SK-N-SH (cell line): ENCODE measurements at regions not wholly inside any gene's neighbourhood (a gene's known extent, or its start where the extent isn't known, plus 50 kb on each side); places are given as distances from the start of the nearest gene placed in this dataset.

ENCODE experiments used
- CTCF ChIA-PET: fragments of 300-600, 350-600 bp; formaldehyde crosslinking; extraction: SDS; loops from one replicate; lab custom pipeline; 2021; lab: Yijun Ruan, JAX
- POLR2A ChIA-PET: fragments of 350-600 bp; sonication (Branson Sonifier 250); formaldehyde crosslinking; extraction: SDS; loops from one replicate; lab custom pipeline; 2020; ENCODE audit warnings: antibody characterized with exemption, inconsistent platforms; lab: Yijun Ruan, JAX
- DNase-seq: peaks from one replicate; pipeline ENCODE4 v3.0.0; 2012
- H2AFZ ChIP-seq: fragments of 200-600 bp; sonication (generic); 2 replicates; pipeline ENCODE4 v1.8.1; 2016; ENCODE audit warnings: antibody characterized with exemption, mild to moderate bottlenecking, low read depth
- H3F3A ChIP-seq: fragments of 200-600 bp; sonication (generic); replicated peaks from 2 replicates; pipeline ENCODE3; 2016; ENCODE audit warnings: antibody characterized with exemption, mild to moderate bottlenecking; ENCODE audit not compliant: insufficient read depth
- H3K27ac ChIP-seq, 2 experiments: fragments of 200-500 bp in 1 of 2; fragments of 200-600 bp in 1 of 2; sonication (Bioruptor generic) in 1 of 2; sonication (generic), shearing (Covaris generic) in 1 of 2; 2 replicates each; pipeline versions ENCODE4 v1.5.1 to v1.6.1; 2014 to 2016; ENCODE audit warnings: low read depth in 2 of 2, inconsistent platforms in 1 of 2, low read length in 1 of 2, mild to moderate bottlenecking in 1 of 2, mixed read lengths in 1 of 2
- H3K27me3 ChIP-seq: fragments of 200-600 bp; sonication (generic), shearing (Covaris generic); 2 replicates; pipeline ENCODE4 v1.6.1; 2016; ENCODE audit warnings: mixed run types; ENCODE audit not compliant: insufficient read depth
- H3K36me3 ChIP-seq, 2 experiments: fragments of 200-500 bp in 1 of 2; fragments of 200-600 bp in 1 of 2; sonication (Bioruptor generic) in 1 of 2; sonication (generic) in 1 of 2; replicated peaks in 1 of 2; 2 replicates each; pipeline versions ENCODE3 to v1.5.1; 2014 to 2016; ENCODE audit warnings: low read length in 1 of 2, mild to moderate bottlenecking in 1 of 2; ENCODE audit not compliant: insufficient read depth in 2 of 2, control insufficient read depth in 1 of 2
- H3K4me1 ChIP-seq, 2 experiments: fragments of 200-500 bp in 1 of 2; fragments of 200-600 bp in 1 of 2; sonication (Bioruptor generic) in 1 of 2; sonication (generic), shearing (Covaris generic) in 1 of 2; 2 replicates each; pipeline versions ENCODE4 v1.5.1 to v1.6.1; 2014 to 2016; ENCODE audit warnings: low read depth in 1 of 2, low read length in 1 of 2, mixed run types in 1 of 2; ENCODE audit not compliant: insufficient read depth in 2 of 2, control insufficient read depth in 1 of 2
- H3K4me2 ChIP-seq: fragments of 200-600 bp; sonication (generic), shearing (Covaris generic); 2 replicates; pipeline ENCODE4 v1.6.1; 2017; ENCODE audit warnings: mixed run types
- H3K4me3 ChIP-seq, 2 experiments: fragments of 200-500 bp in 1 of 2; fragments of 200-600 bp in 1 of 2; sonication (Bioruptor generic) in 1 of 2; sonication (generic), shearing (Covaris generic) in 1 of 2; 2 replicates each; pipeline versions ENCODE4 v1.5.1 to v1.8.1; 2014 to 2016; ENCODE audit warnings: low read depth in 2 of 2, inconsistent platforms in 1 of 2, low read length in 1 of 2, mild to moderate bottlenecking in 1 of 2, mixed read lengths in 1 of 2, moderate library complexity in 1 of 2
- H3K79me2 ChIP-seq: fragments of 200-600 bp; sonication (generic); 2 replicates; pipeline ENCODE4 v1.8.1; 2017; ENCODE audit warnings: mild to moderate bottlenecking; ENCODE audit not compliant: insufficient read depth
- H3K9ac ChIP-seq: fragments of 200-600 bp; sonication (generic); 2 replicates; pipeline ENCODE4 v1.6.1; 2017; ENCODE audit warnings: mixed run types
- H3K9me2 ChIP-seq: fragments of 200-600 bp; sonication (generic); 2 replicates; pipeline ENCODE4 v1.6.1; 2017; ENCODE audit warnings: mixed run types
- H3K9me3 ChIP-seq: fragments of 200-600 bp; sonication (generic); 2 replicates; pipeline ENCODE4 v1.6.1; 2017; ENCODE audit warnings: mixed run types, mild to moderate bottlenecking, moderate library complexity
- H4K20me1 ChIP-seq: fragments of 200-600 bp; sonication (generic); 2 replicates; pipeline ENCODE4 v1.6.1; 2017; ENCODE audit warnings: mild to moderate bottlenecking, mixed run types; ENCODE audit not compliant: insufficient read depth
- EP300 ChIP-seq, 2 experiments: IDR thresholded peaks; 2 replicates each; pipeline versions ENCODE4 v1.4.0 to v1.6.1; 2012; ENCODE audit warnings: borderline replicate concordance in 1 of 2, low read depth in 1 of 2, low read length in 1 of 2
- EZH2phosphoT487 ChIP-seq: fragments of 200-600 bp; sonication (generic); IDR thresholded peaks from 2 replicates; pipeline ENCODE4 v1.6.1; 2017; ENCODE audit warnings: low read depth, mixed run types, mild to moderate bottlenecking, antibody characterized with exemption, moderate library complexity, borderline replicate concordance
- GABPA ChIP-seq: IDR thresholded peaks from 2 replicates; pipeline ENCODE4 v1.4.0; 2012; ENCODE audit warnings: low read depth, mild to moderate bottlenecking
- NFIC ChIP-seq: IDR thresholded peaks from 2 replicates; pipeline ENCODE4 v1.4.0; 2012; ENCODE audit warnings: borderline replicate concordance
- RXRA ChIP-seq: IDR thresholded peaks from 2 replicates; pipeline ENCODE4 v1.4.0; 2012; ENCODE audit warnings: low read depth, mild to moderate bottlenecking, borderline replicate concordance
- TCF12 ChIP-seq: IDR thresholded peaks from 2 replicates; pipeline ENCODE4 v1.4.0; 2012
- TEAD4 ChIP-seq: IDR thresholded peaks from 2 replicates; pipeline ENCODE4 v1.4.0; 2012; ENCODE audit warnings: mild to moderate bottlenecking, borderline replicate concordance; ENCODE audit not compliant: insufficient read depth
- WGBS: methylation state at CpG from one replicate; pipeline ENCODE4 v1.1.6; 2017; ENCODE audit warnings: low lambda C conversion rate; 5-methylcytosine and 5-hydroxymethylcytosine counted together
- TF ChIP-seq, protein P1 (sequence below): IDR thresholded peaks from 2 replicates; pipeline ENCODE4 v1.6.1; 2012; ENCODE audit warnings: mild to moderate bottlenecking, low read depth, low read length, moderate library complexity

DNA sequence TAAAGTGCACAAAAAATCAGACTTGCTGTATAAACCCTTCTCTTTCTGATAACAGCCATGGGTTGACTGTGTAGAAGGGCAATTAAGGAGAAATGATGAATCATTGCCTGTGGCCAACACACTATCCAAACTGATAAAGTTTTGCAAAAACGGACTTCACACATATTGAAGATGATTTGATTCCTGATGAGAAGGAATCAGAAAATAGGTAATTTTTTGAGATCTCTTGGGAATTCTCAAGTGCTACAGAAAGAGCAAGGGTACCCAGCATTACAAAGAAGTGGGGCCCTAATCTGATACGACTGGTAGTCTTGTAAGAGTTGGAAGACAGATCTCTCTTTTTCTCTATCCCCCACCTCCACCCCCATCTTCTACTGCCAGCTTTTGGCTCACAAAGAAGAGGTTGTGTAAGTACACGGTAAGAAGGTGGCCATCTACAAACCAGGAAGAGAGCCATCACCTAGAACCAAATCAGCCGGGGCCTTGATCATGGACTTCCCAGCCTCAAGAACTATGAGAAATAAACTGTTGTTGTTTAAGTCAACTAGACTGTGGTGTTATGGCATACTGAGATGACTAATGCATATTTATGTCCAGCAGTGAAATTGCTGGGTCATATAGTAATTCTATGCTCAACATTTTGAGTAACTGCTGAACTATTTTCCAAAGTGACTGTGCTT is 254.7 kb downstream of the EDEM1 start:
- no peaks in the 10 kb centered on the region for H4K20me1 ChIP-seq
- no peak overlapping the region for H2AFZ ChIP-seq
- H3K9ac ChIP-seq: no peak overlapping the region
- POLR2A ChIA-PET: no interaction called here
- no peak for TF ChIP-seq RXRA
- TF ChIP-seq GABPA: no peak
- no peak for TF ChIP-seq TCF12
- TF ChIP-seq, protein P1, sequence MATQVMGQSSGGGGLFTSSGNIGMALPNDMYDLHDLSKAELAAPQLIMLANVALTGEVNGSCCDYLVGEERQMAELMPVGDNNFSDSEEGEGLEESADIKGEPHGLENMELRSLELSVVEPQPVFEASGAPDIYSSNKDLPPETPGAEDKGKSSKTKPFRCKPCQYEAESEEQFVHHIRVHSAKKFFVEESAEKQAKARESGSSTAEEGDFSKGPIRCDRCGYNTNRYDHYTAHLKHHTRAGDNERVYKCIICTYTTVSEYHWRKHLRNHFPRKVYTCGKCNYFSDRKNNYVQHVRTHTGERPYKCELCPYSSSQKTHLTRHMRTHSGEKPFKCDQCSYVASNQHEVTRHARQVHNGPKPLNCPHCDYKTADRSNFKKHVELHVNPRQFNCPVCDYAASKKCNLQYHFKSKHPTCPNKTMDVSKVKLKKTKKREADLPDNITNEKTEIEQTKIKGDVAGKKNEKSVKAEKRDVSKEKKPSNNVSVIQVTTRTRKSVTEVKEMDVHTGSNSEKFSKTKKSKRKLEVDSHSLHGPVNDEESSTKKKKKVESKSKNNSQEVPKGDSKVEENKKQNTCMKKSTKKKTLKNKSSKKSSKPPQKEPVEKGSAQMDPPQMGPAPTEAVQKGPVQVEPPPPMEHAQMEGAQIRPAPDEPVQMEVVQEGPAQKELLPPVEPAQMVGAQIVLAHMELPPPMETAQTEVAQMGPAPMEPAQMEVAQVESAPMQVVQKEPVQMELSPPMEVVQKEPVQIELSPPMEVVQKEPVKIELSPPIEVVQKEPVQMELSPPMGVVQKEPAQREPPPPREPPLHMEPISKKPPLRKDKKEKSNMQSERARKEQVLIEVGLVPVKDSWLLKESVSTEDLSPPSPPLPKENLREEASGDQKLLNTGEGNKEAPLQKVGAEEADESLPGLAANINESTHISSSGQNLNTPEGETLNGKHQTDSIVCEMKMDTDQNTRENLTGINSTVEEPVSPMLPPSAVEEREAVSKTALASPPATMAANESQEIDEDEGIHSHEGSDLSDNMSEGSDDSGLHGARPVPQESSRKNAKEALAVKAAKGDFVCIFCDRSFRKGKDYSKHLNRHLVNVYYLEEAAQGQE: no peak
- TF ChIP-seq TEAD4: no peak
- no peak for TF ChIP-seq EP300 (IDR thresholded peaks at IDR 0.05; ENCODE audit: borderline replicate concordance in 1 of 2, low read depth in 1 of 2, low read length in 1 of 2)
- H3K9me2 ChIP-seq: no peaks in the 10 kb centered on the region
- no peak for DNase-seq
- no peaks in the 10 kb centered on the region for H3K36me3 ChIP-seq
- H3K4me2 ChIP-seq: no peak overlapping the region
- H3K79me2 ChIP-seq: no peaks in the 10 kb centered on the region
- H3K27me3 ChIP-seq: no peaks in the 10 kb centered on the region
- H3K4me1 ChIP-seq: no peaks in the 10 kb centered on the region
- peaks cover 5% of the 10 kb centered on the region for H3F3A ChIP-seq
- H3K4me3 ChIP-seq: no peak overlapping the region
- 5% methylated on average over 4 of the region's 4 CpGs for WGBS
- CTCF ChIA-PET: no interaction called here
- 0 out of 2 replicates have a peak, but pooled peaks cover 5% of the 10 kb centered on the region for H3K9me3 ChIP-seq
- no peak overlapping the region for H3K27ac ChIP-seq

DNA sequence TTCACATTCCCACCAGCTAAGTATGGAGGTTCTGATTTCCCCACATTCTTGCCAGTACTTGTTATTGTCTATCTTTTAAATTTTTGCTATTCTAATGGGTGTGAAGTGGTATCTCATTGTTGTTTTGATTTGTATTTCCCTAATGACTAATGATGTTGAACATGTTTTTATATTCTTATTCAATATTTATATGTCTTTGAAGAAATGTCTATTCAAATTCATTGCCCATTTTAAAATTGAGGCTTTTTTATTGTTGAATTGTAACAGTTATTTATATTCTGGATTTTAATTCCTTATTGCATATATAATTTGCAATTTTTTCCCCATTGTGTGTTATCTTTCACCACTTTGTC is 255.3 kb downstream of the EDEM1 start:
- TF ChIP-seq EZH2phosphoT487 (no peak), NFIC (no peak)
- TF ChIP-seq, all 33 proteins: peak for 0
- no peak overlapping the region for H2AFZ ChIP-seq
- H3K4me1 ChIP-seq: no peaks in the 10 kb centered on the region
- no peaks in the 10 kb centered on the region for H3K27me3 ChIP-seq
- ChIA-PET POLR2A (no interaction called here), CTCF (no interaction called here)
- no peak for DNase-seq
- no peaks in the 10 kb centered on the region for H3K79me2 ChIP-seq
- no peak overlapping the region for H3K27ac ChIP-seq
- no peaks in the 10 kb centered on the region for H4K20me1 ChIP-seq
- H3K9me3 ChIP-seq: 0 out of 2 replicates have a peak, but pooled peaks cover 5% of the 10 kb centered on the region
- no peak overlapping the region for H3K9ac ChIP-seq
- H3F3A ChIP-seq: peaks cover 5% of the 10 kb centered on the region
- H3K36me3 ChIP-seq: no peaks in the 10 kb centered on the region
- no peak overlapping the region for H3K4me2 ChIP-seq
- no peak overlapping the region for H3K4me3 ChIP-seq
- H3K9me2 ChIP-seq: no peaks in the 10 kb centered on the region
